ENCODE measurements at regions not wholly inside any gene's neighbourhood (a gene's known extent, or its start where the extent isn't known, plus 50 kb on each side); places are given as distances from the start of the nearest gene placed in this dataset.

GRCh38 chr15:36415643-36416042 lies 163.8 kb upstream of the CDIN1 start:
- Histone ChIP-seq H3K4me2 (ENCODE audit: low read length) (peak overlapping the region; percentile 4), H3K27me3 (ENCODE audit: insufficient read depth, low read length) (no peaks in the 10 kb centered on the region), H3K27ac (ENCODE audit: low read depth, low read length) (peak overlapping the region; percentile 11), H3K9me3 (ENCODE audit: insufficient read depth, low read depth, low read length) (no peaks in the 10 kb centered on the region), H3K36me3 (ENCODE audit: insufficient read depth, low read length) (no peaks in the 10 kb centered on the region), H3K4me3 (ENCODE audit: insufficient read depth, low read depth, low read length) (no peak overlapping the region), H4K20me1 (ENCODE audit: insufficient read depth, low read length) (no peaks in the 10 kb centered on the region), H3K9ac (ENCODE audit: low read length) (no peak overlapping the region), H3K4me1 (ENCODE audit: insufficient read depth, low read length) (peaks cover 5% of the 10 kb centered on the region), H3K79me2 (ENCODE audit: insufficient read depth, low read length) (no peaks in the 10 kb centered on the region), H2AFZ (ENCODE audit: low read depth, low read length) (peak overlapping the region; percentile 45)
- no peak for FAIRE-seq
- Mint-ChIP-seq H3K4me1 (ENCODE audit: low read depth, unreplicated experiment) (peaks cover 7% of the 10 kb centered on the region), H3K36me3 (ENCODE audit: low read depth, unreplicated experiment) (no peaks in the 10 kb centered on the region), H3K9me3 (ENCODE audit: unreplicated experiment) (peaks cover 2% of the 10 kb centered on the region), H3K27me3 (ENCODE audit: low read depth, unreplicated experiment) (no peaks in the 10 kb centered on the region), H3K27ac (ENCODE audit: unreplicated experiment) (peak overlapping the region; percentile 34), H3K4me3 (ENCODE audit: unreplicated experiment) (no peak overlapping the region)
- DNase-seq (ENCODE audit: low read depth), result peak; percentile 75
- TF ChIP-seq CTCF (IDR thresholded peaks at IDR 0.05; ENCODE audit: insufficient read depth, low read depth, low read length) (no peak), EZH2 (IDR thresholded peaks at IDR 0.05; ENCODE audit: insufficient read depth, low read length) (no peak)

- Histone ChIP-seq H3K4me2 (ENCODE audit: low read length) (no peak overlapping the region), H3K9me3 (ENCODE audit: insufficient read depth, low read depth, low read length) (peaks cover 6% of the 10 kb centered on the region), H3K4me3 (ENCODE audit: insufficient read depth, low read depth, low read length) (no peak overlapping the region), H2AFZ (ENCODE audit: low read depth, low read length) (no peak overlapping the region), H3K27me3 (ENCODE audit: insufficient read depth, low read length) (no peaks in the 10 kb centered on the region), H3K4me1 (ENCODE audit: insufficient read depth, low read length) (peaks cover 2% of the 10 kb centered on the region), H3K36me3 (ENCODE audit: insufficient read depth, low read length) (no peaks in the 10 kb centered on the region), H3K9ac (ENCODE audit: low read length) (no peak overlapping the region), H4K20me1 (ENCODE audit: insufficient read depth, low read length) (no peaks in the 10 kb centered on the region), H3K79me2 (ENCODE audit: insufficient read depth, low read length) (no peaks in the 10 kb centered on the region), H3K27ac (ENCODE audit: low read depth, low read length) (no peak overlapping the region)
- Mint-ChIP-seq H3K36me3 (ENCODE audit: low read depth, unreplicated experiment) (no peaks in the 10 kb centered on the region), H3K4me3 (ENCODE audit: unreplicated experiment) (no peak overlapping the region), H3K27me3 (ENCODE audit: low read depth, unreplicated experiment) (no peaks in the 10 kb centered on the region), H3K9me3 (ENCODE audit: unreplicated experiment) (peaks cover 4% of the 10 kb centered on the region), H3K4me1 (ENCODE audit: low read depth, unreplicated experiment) (peaks cover 10% of the 10 kb centered on the region), H3K27ac (ENCODE audit: unreplicated experiment) (no peak overlapping the region)
- TF ChIP-seq CTCF (IDR thresholded peaks at IDR 0.05; ENCODE audit: insufficient read depth, low read depth, low read length), result no peak
- TF ChIP-seq EZH2 (IDR thresholded peaks at IDR 0.05; ENCODE audit: insufficient read depth, low read length), result no peak
- FAIRE-seq (peak; percentile 5), DNase-seq (ENCODE audit: low read depth) (no peak)
These were observed 156.8 kb upstream of the CDIN1 start for GRCh38 chr15:36422631-36423030.

GRCh38 chr15:36426691-36427090 lies 152.7 kb upstream of the CDIN1 start:
- TF ChIP-seq EZH2 (IDR thresholded peaks at IDR 0.05; ENCODE audit: insufficient read depth, low read length), result no peak
- no peak for TF ChIP-seq CTCF (IDR thresholded peaks at IDR 0.05; ENCODE audit: insufficient read depth, low read depth, low read length)
- Histone ChIP-seq H3K36me3 (ENCODE audit: insufficient read depth, low read length) (no peaks in the 10 kb centered on the region), H3K9ac (ENCODE audit: low read length) (no peak overlapping the region), H2AFZ (ENCODE audit: low read depth, low read length) (no peak overlapping the region), H3K79me2 (ENCODE audit: insufficient read depth, low read length) (no peaks in the 10 kb centered on the region), H3K9me3 (ENCODE audit: insufficient read depth, low read depth, low read length) (peaks cover 3% of the 10 kb centered on the region), H3K4me2 (ENCODE audit: low read length) (no peak overlapping the region), H3K27ac (ENCODE audit: low read depth, low read length) (no peak overlapping the region), H4K20me1 (ENCODE audit: insufficient read depth, low read length) (no peaks in the 10 kb centered on the region), H3K4me3 (ENCODE audit: insufficient read depth, low read depth, low read length) (no peak overlapping the region), H3K4me1 (ENCODE audit: insufficient read depth, low read length) (peaks cover 20% of the 10 kb centered on the region), H3K27me3 (ENCODE audit: insufficient read depth, low read length) (no peaks in the 10 kb centered on the region)
- Mint-ChIP-seq H3K36me3 (ENCODE audit: low read depth, unreplicated experiment) (no peaks in the 10 kb centered on the region), H3K4me1 (ENCODE audit: low read depth, unreplicated experiment) (peaks cover 36% of the 10 kb centered on the region), H3K27me3 (ENCODE audit: low read depth, unreplicated experiment) (no peaks in the 10 kb centered on the region), H3K9me3 (ENCODE audit: unreplicated experiment) (peaks cover 1% of the 10 kb centered on the region), H3K27ac (ENCODE audit: unreplicated experiment) (peak overlapping the region; percentile 49), H3K4me3 (ENCODE audit: unreplicated experiment) (no peak overlapping the region)
- FAIRE-seq (no peak), DNase-seq (ENCODE audit: low read depth) (no peak)

Data from astrocyte (in vitro differentiated cells and primary cell).